ENCODE measurements at regions not wholly inside any gene's neighbourhood (a gene's known extent, or its start where the extent isn't known, plus 50 kb on each side); places are given as distances from the start of the nearest gene placed in this dataset.

- peak in 1 of 5 donors; percentile 22 for DNase-seq
- 46 to 57% (median 49%) methylated on average over 3 of the region's 3 CpGs for WGBS, 4 donors
- H3K9me3 ChIP-seq = peaks cover 0 to 6% (median 0%) of the 10 kb centered on the region in 12 donors
- H3K27ac ChIP-seq = peak overlapping the region; percentile 66 to 99 (median 89)
- no peaks in the 10 kb centered on the region for H3K27me3 ChIP-seq
- intact Hi-C loops (cut with DNase I) = loop anchor here in 6 of 10 donors (1.0 to 10.0 kb wide), 6 partner anchors 34 to 353 kb away; no protein-coding TSS in a partner anchor
- ATAC-seq = peak; percentile 89 to 95 (median 93)
- TF ChIP-seq POLR2A (IDR thresholded peaks at IDR 0.05) (no peak), CTCF (IDR thresholded peaks at IDR 0.05) (no peak)
- peaks cover 0 to 26% (median 5%) of the 10 kb centered on the region in 12 donors for H3K4me1 ChIP-seq
- H3K36me3 ChIP-seq = no peaks in the 10 kb centered on the region
- H3K4me3 ChIP-seq = no peak overlapping the region
Observed at GRCh38 chr4:152038238-152038637, 277.4 kb upstream of the GATB start.

- DNase-seq (no peak), ATAC-seq (no peak)
- intact Hi-C loops (cut with DNase I) = loop anchor here in 5 of 10 donors (5.0 to 10.0 kb wide), 4 partner anchors 45 to 353 kb away; no protein-coding TSS in a partner anchor
- Histone ChIP-seq H3K36me3 (no peaks in the 10 kb centered on the region), H3K27ac (peak overlapping the region; percentile 66 to 99 (median 89)), H3K9me3 (no peaks in the 10 kb centered on the region), H3K4me3 (no peak overlapping the region), H3K4me1 (peaks cover 0 to 34% (median 5%) of the 10 kb centered on the region in 12 donors), H3K27me3 (no peaks in the 10 kb centered on the region)
- 89 to 100% (median 95%) methylated on average over 1 of the region's 1 CpG for WGBS, 4 donors
- TF ChIP-seq CTCF (IDR thresholded peaks at IDR 0.05) = no peak
- no peak for TF ChIP-seq POLR2A (IDR thresholded peaks at IDR 0.05)
Observed at GRCh38 chr4:152037435-152037834, 276.6 kb upstream of the GATB start.

GRCh38 chr4:152033621-152034020, 272.8 kb upstream of the GATB start:
- ATAC-seq (peak in 2 of 4 donors; percentile 10 to 25), DNase-seq (peak in 1 of 5 donors; percentile 53)
- TF ChIP-seq POLR2A (IDR thresholded peaks at IDR 0.05) = no peak
- TF ChIP-seq CTCF (IDR thresholded peaks at IDR 0.05) = no peak
- H3K27me3 ChIP-seq = no peaks in the 10 kb centered on the region
- H3K9me3 ChIP-seq = no peaks in the 10 kb centered on the region
- no peak overlapping the region for H3K4me3 ChIP-seq
- WGBS, 4 donors = 58 to 70% (median 64%) methylated on average over 6 of the region's 6 CpGs
- peak overlapping the region in 10 of 12 donors; percentile 9 to 75 (median 52) for H3K27ac ChIP-seq
- H3K4me1 ChIP-seq = peaks cover 0 to 26% (median 5%) of the 10 kb centered on the region in 12 donors
- intact Hi-C loops (cut with DNase I) = loop anchor here in 3 of 10 donors (5.0 to 10.0 kb wide), 3 partner anchors 66 to 349 kb away; no protein-coding TSS in a partner anchor
- H3K36me3 ChIP-seq = no peaks in the 10 kb centered on the region

- intact Hi-C loops (cut with DNase I) = loop anchor here in 3 of 10 donors (5.0 to 10.0 kb wide), 3 partner anchors 65 to 348 kb away; no protein-coding TSS in a partner anchor
- Histone ChIP-seq H3K27ac (peak overlapping the region in 10 of 12 donors; percentile 20 to 75 (median 54)), H3K27me3 (no peaks in the 10 kb centered on the region), H3K36me3 (no peaks in the 10 kb centered on the region), H3K9me3 (no peaks in the 10 kb centered on the region), H3K4me3 (no peak overlapping the region), H3K4me1 (peaks cover 0 to 21% (median 2%) of the 10 kb centered on the region in 12 donors)
- ATAC-seq (peak; percentile 33 to 85 (median 62)), DNase-seq (peak in 1 of 5 donors; percentile 58)
- no peak for TF ChIP-seq CTCF (IDR thresholded peaks at IDR 0.05)
- TF ChIP-seq POLR2A (IDR thresholded peaks at IDR 0.05) = no peak
- 26 to 48% (median 46%) methylated on average over 1 of the region's 1 CpG for WGBS, 4 donors
Observed at GRCh38 chr4:152032722-152033131, 271.9 kb upstream of the GATB start.
